AG08396 (cell line): ENCODE measurements at regions not wholly inside any gene's neighbourhood (a gene's known extent, or its start where the extent isn't known, plus 50 kb on each side); places are given as distances from the start of the nearest gene placed in this dataset.
A peak's percentile ranks its signal among the peaks of the same experiment; 100 is the strongest.

Experiments used
- DNase-seq: peaks from one replicate; pipeline ENCODE4 v3.0.0; 2012; ENCODE audit warnings: low spot score, mixed read lengths

DNA sequence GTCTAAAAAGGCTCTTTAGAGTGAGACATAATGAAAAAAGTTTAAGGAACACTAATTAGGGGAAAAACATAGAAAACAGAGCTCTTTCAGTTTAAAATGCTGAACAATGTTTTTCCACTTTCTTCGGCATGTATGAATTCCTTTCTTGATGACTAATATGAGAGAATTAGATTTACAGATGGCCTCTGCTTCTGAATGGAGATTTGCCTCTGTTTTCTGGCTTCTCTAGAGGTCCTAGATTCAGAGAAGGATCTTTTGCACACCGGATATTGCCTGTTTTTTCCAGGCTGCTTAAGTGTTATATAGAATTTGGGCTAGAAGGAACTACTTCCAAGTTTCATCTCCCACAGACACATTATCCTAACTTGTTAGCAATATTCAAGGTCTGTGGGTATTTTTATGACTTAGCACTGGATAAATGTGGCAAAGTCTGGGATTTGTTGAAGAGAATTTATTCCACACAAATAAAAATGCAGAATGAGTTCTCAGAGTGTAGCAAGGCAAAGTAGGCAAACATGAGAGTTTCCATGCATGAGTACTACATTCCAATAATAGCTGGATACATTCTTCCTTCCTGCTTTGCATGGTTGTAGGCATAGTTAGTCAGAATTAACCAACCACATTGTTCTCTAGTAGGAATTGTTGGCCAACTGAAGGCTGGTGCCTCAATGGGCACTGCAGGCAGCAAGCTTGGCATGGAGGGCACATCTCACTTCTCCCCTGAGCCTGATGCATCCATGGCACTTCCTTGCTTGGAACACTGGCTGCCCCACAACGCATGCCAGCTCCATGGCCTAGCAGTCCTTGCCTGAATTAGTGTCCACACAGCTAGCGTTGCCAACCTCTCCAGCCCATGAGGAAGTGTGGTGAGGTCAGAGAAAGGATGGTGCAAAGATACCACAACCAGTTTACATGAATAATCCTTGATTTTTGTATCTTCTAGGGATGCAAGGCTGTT is 224.2 kb downstream of the CLIC5 start:
- DNase-seq = peak; percentile 51

DNA sequence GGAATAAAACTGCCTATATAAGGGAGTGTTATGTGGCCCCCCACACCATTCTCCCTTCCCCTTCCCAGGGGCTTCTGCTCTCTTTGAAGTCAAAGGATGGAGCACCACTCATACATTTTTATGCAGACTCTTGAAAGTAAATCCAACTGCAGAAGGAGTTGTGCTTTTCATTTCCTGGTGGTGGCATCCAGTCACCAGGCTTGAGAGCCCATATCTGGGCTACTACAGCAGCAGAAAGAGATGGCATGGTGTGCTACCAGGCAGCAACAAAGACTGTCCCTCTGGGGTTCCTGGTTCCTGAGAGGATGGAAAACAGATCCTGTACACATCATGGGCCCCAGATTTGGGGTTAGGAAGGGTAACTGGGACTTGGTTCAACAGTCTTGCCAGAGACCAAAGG is 226.4 kb downstream of the CLIC5 start:
- no peak for DNase-seq

DNA sequence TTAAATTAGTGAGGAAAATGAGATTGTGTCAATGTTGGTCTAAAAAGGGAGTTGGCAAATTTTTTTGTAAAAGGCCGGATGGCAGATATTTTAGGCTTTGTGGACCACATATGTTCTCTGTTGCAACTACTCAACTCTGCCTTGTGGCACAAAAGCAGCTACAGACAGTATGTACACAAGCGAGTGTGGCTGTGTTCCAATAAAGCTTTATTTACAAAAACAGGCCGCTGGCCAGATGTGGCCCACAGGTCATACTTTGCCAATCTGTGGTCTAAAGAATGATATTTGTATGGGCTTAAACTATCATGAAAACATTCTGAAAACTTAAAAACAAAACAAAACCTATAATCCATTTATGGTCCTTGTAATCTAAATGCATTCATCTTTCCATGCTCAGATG is 228.3 kb downstream of the CLIC5 start:
- DNase-seq = no peak

DNA sequence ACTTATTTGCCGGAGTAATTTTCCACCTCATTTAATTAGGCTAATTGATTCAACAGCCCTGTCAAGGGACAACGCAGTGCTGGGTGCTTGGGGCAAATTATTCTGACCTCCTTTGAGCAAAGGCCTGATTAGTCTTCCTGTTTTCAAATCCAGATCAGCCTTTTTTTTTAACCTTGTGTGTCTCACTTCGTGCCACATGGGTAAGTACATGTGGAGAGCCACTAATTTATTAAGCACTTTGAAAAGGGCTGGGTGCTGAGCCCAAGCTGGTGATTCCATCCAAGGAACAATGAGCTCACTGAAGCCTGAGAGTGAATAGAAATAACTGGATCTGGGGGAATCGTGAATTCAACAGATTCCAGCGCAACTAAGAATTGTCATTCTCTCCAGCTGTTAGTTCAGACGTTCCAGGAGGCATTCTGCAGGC is 229.3 kb downstream of the CLIC5 start:
- DNase-seq = no peak

DNA sequence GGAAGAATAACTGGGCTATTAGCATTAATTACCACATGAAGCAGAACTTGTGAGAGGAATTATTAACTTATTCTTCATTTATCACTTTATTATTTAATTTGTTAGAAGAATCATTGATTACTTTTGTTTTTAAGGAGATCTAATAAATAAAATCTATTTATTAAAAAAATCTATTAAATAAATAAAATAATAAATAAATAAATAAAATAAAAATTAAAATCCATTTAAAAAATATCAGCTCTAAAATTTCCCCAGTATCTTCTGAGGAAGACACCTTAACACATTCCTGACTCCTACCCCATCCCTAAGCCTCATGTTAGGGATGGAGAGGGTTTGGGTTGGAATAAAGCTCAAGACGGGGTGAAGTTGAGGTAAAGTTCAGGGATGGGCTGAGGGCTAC is 231.4 kb downstream of the CLIC5 start:
- DNase-seq = no peak

DNA sequence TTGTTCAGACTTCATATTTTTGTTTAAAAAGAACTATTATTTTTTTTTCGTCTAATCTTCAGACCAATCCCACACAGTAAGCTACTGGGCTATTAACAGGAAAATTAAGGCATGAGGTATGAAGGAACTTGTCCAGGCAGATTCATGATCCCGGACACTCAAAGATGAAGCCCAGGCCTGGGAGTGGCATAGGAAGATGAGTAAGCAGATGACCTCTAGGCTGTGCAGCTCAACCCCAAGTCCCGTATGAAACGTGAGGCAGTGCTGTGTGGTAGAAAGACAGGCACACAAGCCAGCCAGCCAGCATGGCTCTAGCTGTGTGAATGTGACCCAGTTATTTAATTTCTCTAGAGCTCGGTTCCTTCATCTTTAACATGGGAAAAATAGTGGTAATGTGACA is 231.9 kb downstream of the CLIC5 start:
- no peak for DNase-seq

DNA sequence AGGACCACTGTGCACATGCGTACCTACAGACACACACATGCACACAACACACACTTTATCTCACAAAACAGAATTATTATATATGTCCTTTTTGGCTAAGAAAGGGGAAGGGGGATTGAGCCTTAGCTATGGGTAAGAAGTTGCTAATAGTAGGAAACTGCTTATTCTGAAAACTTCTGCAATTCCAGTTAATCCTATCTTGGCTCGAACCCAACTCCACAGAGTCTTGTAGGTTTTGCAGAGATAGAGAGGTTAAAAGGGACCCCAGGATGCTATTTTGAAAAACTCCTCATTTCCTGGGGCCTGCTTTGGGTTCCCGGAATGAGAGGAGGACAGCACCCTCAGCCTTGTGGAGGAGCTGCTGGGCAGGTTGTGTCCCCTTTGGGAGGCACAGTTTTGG is 233.8 kb downstream of the CLIC5 start:
- no peak for DNase-seq

DNA sequence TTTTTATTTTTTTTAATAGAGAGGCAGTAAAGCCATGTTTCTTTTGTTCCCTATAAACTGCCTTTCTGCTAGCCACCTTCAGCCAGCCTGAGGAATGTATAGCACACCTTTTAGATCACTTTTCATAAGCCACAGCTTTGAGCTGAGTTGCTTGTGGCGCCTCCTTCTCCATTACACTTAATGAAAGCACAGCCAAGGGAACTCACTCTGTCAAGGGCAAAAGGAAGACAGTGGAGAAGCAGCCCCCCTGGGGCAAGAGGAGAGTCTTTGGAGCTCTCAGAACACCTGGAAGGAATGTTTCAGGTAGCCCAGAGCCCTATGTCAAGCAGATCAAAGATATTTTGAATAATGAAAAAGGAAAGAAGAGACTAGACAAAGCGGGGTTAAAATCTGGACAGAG is 235.1 kb downstream of the CLIC5 start:
- DNase-seq = no peak

DNA sequence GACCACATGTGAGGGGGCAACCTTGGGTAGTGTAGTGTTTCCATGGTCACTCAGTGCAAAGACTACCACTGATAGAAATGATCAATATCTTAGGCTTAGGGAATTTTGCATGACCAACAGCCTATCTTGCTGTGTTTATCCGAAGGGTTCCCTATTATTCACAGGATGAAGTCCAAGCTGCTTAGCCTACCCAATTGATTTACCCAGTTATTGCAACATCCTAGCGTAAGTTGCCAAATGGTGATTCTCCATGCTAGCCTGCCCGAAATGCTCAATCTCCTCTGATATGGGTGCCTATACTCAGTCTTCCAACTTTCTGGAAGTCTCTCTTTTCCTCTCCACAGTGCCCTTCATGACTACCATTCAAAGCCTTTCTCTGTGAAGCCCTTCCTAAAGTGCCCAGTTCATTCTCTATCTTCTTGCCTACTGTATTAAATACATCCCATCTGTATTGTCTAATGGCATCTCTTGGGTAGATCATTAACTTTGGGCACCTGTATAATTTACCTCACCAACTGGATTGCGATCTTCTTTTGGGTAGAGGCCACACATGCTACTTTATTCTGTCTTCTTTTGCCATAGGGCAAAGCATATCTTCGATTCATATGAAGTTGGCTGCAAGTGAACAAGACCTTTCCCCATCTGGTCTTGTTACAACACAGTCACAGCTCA is 240.5 kb downstream of the CLIC5 start:
- DNase-seq = no peak

DNA sequence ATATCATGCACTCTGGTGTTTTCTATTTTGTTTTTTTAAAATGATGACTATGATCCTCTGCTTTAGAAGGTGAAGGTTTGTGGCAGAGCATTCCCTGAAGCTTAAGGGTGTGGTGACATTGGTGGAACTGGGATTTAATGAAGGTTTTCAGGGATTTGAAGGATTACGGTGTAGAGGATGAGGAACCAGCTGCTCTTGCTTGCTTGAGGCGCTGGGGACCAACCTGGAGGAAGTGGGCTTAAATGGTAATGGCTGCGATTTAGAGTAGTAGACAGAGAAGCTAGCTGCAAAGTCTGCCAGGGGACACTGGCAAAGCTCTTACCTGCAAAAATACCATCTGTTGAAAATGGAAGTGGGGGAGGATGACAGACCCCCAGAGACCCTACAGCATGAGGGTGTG is 241.8 kb downstream of the CLIC5 start:
- no peak for DNase-seq

DNA sequence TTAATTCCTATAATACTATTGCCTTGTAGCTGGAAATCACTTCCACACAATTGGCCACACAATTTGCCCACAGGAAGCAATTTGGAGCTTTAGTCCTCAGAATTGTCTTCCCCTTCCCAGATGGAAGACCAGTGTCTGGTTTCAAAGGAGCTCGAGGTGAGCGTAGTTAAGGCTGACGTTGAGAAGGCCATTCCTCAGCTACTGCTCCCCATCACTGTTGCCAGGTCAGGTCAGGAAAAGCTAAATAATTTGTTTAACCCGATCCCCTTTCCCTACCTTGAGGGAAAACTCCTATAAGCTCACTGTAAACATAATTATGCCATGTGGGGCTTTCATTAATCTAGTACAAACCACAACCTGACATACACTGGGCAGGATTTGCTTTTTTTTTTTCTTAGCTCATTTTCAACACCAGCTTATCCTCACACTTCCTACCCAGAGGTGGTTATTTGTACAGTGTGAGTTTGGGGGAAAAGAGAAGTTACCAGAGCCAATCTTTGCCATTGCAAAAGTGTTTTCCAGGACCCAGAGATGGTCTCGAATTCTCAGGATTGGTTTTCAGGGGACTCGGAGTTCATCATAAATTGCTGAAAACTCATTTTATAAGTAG is 242.7 kb downstream of the CLIC5 start:
- no peak for DNase-seq

DNA sequence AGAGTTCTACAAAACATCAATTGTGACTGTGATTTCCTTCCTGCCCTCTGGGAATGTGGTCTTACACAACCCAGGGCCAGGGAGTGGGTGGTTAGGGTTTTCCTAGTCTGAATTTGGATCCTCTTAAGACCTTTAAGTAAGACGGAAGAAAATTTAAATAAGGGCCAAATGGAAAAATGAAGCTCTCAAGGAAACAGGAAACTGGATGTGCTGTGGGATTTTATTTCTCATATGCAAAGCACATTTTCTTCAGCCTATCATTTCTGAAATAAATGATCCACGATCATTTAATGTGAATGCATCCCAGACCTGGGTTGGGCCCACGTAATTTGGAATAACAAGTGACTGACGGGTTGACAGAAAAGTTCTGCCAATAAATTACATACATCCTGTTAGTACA is 243.6 kb downstream of the CLIC5 start:
- no peak for DNase-seq

DNA sequence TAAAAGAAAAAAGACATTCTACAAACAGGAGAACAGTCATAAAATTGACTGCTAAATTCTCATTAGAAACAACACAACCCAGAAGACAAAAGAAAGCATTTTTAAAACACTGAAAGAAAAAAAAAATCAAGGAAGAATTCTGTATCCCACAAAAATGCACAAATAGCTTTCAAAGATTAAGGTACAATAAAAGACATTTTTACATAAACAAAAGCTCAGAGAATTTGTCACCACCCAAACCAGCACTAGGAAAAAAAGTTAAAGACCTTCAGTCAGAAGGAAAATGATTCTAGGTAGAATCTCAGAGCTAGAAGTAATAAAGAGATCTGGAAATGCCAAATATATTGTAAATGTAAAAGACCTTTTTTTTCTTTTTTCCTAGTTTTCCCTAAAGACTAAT is 252.4 kb downstream of the CLIC5 start:
- no peak for DNase-seq

DNA sequence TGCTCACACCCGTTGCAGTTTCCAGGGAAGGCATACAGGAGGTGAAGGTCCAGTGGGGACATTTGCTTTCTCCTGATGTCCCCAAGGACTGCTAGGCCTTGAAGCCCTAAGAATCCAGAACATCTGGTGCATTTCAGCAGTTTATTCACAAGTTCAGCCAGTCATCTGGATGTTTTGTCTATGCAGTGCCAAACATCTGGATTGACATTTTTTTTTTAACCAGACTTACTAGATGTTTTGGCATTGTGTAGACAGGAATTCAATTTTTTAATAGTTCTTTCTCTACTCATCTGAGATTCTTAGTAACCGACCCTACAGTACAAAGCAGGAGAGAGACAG is 256.2 kb downstream of the CLIC5 start:
- DNase-seq = no peak

DNA sequence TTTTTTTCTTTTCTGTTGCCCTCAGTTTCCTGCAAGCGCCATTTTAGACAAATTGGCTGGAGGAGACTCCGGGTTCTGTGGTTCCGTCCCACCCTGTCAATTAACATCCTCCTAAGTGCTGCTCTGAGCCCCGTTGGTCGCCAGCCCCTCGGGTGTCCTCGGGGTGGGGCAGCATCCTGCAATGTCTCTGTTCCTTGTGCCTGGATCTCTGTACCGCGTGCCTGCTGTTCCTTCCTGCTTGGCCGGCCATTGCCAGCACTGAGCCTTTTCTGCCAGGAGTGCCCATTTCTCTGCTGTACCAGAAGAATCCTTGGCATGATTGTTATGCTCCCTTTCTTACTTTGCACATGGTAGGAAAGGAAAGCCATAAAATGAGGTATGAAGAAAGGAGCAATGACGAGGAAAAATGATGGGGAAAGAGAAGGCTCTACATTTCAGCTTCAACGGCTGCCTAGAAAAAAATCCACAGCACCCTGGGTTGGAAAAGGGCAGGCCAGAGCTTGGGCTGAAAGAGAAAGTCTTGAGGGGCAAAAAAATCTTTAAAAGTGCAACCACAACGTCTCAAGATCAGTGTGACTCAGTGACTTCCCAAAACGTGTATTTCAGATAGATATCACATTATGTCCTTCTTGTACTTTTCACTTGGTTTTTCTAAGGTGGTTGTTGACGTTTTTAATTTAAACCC is 256.7 kb downstream of the CLIC5 start:
- no peak for DNase-seq

DNA sequence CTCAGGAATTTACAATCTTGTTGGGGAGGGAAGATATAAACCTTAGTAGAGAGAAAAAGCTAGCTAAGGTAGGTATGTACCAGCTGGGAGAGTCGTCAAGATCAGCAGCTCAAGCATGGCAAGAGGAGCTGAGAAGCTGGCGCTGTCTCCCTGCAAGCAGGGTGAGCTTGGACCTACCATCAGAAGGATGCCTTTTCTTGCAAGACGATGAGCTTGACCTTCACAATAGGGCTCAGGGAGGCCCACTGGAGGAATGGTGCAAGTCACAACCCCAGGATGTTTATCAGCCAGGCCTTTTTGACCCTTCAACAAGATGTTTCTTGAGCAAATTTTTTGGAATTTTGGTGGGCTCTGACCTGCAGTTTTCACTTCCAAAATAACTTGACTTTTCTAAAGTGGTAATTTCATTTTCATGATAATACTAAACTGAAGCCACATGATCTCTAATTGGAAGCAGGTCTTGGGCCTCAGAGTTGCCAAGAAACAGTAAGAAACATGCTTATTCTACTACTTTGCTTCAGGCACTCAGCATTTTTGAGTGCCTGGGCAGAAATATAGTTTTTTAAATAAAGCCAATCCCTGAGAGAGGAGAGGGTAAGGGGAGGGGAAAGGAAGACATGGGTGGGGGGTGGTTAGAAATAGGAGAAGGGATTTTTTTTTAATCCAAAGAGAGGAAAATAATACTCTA is 258.1 kb downstream of the CLIC5 start:
- DNase-seq = no peak

DNA sequence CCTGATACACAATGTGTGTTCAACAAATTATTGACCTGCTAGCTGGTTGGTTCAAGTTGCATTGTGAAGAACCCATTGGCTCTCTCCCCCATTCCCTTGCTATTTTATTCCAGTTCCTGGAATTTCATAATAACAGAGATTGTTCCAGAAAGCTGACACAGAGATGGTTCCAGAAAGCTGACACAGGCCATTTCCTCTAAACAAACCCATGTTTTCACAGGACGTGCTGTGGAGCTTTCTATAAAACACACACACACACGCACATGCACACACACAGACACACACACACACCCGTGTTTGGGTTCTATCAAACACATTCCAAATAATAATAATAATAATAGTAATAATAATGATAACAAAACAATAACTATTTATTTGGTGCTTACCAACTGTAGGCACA is 259.1 kb downstream of the CLIC5 start:
- DNase-seq = no peak

DNA sequence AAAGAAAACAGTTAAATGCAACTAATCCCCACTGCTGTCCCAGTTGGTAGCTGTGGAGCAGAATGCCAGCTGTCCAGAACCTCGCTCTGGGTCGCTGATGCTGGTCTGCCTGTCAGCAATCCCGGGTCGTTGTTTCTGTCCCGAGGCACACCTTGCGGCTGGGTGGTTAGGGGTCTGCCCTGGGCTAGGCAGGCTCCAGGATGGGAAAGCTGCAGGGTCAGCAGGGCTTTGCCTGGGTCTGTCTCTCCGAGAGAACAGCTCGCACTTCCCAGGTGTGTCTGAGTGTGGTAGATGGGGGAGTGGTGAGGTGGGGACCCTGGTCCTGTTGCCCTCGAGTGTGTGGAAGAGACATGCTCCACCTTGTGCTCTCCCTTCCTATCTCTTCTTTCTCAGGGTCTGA is 261.2 kb downstream of the CLIC5 start:
- no peak for DNase-seq

DNA sequence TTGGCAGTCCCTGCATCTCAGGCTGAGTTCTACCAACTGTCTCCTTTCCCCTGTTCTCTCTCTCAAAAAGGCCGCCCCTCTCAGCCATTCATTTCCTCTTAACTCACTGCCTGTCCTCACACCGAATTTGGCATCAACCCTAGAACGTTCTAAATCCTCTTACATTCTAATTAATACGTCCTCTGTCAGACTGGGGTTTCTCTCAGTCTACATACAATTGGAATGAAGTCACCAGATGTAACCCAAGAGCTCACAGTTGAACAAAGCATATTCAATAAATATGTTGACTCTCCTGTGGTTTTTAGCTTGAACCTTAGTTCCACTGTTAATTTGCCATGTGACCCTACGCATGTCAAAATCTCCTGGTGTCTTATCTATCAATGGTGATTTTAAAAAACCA is 269.6 kb downstream of the CLIC5 start:
- no peak for DNase-seq

DNA sequence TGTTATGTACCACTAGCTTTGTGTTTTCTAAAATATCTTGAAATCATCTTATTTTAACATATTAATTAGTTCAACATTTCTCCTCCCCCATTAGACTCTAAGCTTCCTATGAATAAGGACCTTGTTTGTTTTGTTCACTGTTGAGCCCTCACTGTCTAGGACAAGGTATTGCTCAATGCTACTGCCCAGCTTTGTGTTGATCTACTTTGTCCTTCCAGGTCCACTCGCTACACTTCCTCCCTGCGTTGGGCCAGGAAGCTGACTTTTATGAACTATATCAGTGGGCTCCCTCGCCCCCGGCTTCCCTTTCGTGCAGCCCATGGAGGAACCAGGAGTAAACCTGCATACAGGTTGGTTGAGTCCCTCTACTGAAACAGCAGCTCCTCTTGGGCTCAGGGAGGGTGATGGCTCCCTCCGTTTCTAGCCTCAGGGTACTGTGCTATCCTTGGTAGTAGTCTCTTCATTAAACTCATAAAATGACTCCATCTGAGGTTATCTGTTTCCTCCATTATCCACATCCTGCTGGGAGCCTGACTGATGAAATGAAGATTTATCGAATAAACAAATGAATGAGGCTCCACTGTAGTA is 272.5 kb downstream of the CLIC5 start:
- DNase-seq = no peak

DNA sequence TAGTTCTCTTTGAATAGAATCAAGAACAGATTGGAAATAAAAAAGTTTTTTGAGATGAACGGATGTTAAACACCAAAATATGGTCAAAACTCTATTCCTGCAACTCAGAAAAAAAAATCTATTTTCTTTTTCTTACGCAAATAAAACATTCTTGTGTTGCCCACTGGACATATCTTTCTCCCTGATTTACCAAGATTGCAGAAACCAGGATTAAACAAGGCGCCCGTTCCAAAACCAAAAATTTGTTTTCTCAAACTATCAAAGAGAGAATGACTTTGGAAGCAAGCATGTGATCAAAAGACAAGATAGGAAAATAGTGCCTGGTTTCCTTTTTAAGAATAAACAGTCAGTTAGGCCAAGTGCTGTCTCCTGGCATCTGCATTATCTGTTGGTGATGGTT is 273.1 kb downstream of the CLIC5 start:
- DNase-seq = no peak
